Neuronal stem cell (in vitro differentiated cells): ENCODE measurements at regions not wholly inside any gene's neighbourhood (a gene's known extent, or its start where the extent isn't known, plus 50 kb on each side); places are given as distances from the start of the nearest gene placed in this dataset.

Source experiments
- DNase-seq: peaks from one replicate; pipeline ENCODE4 v3.0.0-alpha.2; 2013; ENCODE audit warnings: low spot score
- H2AFZ ChIP-seq: one replicate; pipeline ENCODE4 v1.6.1; 2013; ENCODE audit warnings: mild to moderate bottlenecking, low read length, inconsistent platforms
- H2AK5ac ChIP-seq: 2 replicates; pipeline ENCODE4 v1.6.1; 2013; ENCODE audit warnings: low read depth, mild to moderate bottlenecking, inconsistent platforms, low read length, moderate library complexity, mixed read lengths
- H2BK120ac ChIP-seq: 2 replicates; pipeline ENCODE4 v1.6.1; 2013; ENCODE audit warnings: low read depth, mild to moderate bottlenecking, inconsistent platforms, low read length, moderate library complexity, mixed read lengths
- H2BK12ac ChIP-seq: one replicate; pipeline ENCODE4 v1.6.1; 2013; ENCODE audit warnings: low read length, inconsistent platforms
- H2BK15ac ChIP-seq: 2 replicates; pipeline ENCODE4 v1.6.1; 2013; ENCODE audit warnings: mild to moderate bottlenecking, low read length, inconsistent platforms, mixed read lengths
- H2BK5ac ChIP-seq: one replicate; pipeline ENCODE4 v1.6.1; 2013; ENCODE audit warnings: inconsistent platforms, mild to moderate bottlenecking, low read length, moderate library complexity
- H3K14ac ChIP-seq: one replicate; pipeline ENCODE4 v1.6.1; 2013; ENCODE audit warnings: low read length, inconsistent platforms
- H3K18ac ChIP-seq: 2 replicates; pipeline ENCODE4 v1.6.1; 2013; ENCODE audit warnings: low read length, inconsistent platforms
- H3K23ac ChIP-seq: 2 replicates; pipeline ENCODE4 v1.6.1; 2013; ENCODE audit warnings: low read depth, mild to moderate bottlenecking, mixed read lengths, low read length, inconsistent platforms; ENCODE audit not compliant: poor library complexity
- H3K27ac ChIP-seq: replicated peaks from 3 replicates; pipeline ENCODE4 v1.5.1; 2013; ENCODE audit warnings: low read length, inconsistent platforms
- H3K27me3 ChIP-seq, 3 experiments: 2 replicates each; pipeline ENCODE4 v1.6.1; 2013; ENCODE audit warnings: low read length in 3 of 3, mild to moderate bottlenecking in 2 of 3, inconsistent platforms in 1 of 3, low read depth in 1 of 3, mixed read lengths in 1 of 3, moderate library complexity in 1 of 3; ENCODE audit not compliant: control insufficient read depth in 3 of 3, insufficient read depth in 3 of 3
- H3K36me3 ChIP-seq, 2 donors: replicated peaks in 1 of 2; 2 replicates each; pipeline ENCODE4 v1.6.1; 2013; ENCODE audit warnings: low read length in 2 of 2; ENCODE audit not compliant: control insufficient read depth in 2 of 2, insufficient read depth in 2 of 2
- H3K4ac ChIP-seq: 2 replicates; pipeline ENCODE4 v1.6.1; 2013; ENCODE audit warnings: inconsistent platforms, mild to moderate bottlenecking, low read length, moderate library complexity
- H3K4me1 ChIP-seq, 2 donors: 1 replicate in 1 of 2; 2 replicates in 1 of 2; pipeline ENCODE4 v1.6.1; 2013; ENCODE audit warnings: low read length in 2 of 2, low read depth in 1 of 2; ENCODE audit not compliant: control insufficient read depth in 2 of 2, insufficient read depth in 1 of 2
- H3K4me2 ChIP-seq: one replicate; pipeline ENCODE4 v1.6.1; 2013; ENCODE audit warnings: mild to moderate bottlenecking, low read length, inconsistent platforms; ENCODE audit not compliant: insufficient read depth, poor library complexity, severe bottlenecking
- H3K4me3 ChIP-seq, 2 donors: 2 replicates each; pipeline ENCODE4 v1.5.1; 2013; ENCODE audit warnings: low read length in 2 of 2, mild to moderate bottlenecking in 2 of 2, inconsistent platforms in 1 of 2, moderate library complexity in 1 of 2
- H3K79me1 ChIP-seq: one replicate; pipeline ENCODE4 v1.6.1; 2013; ENCODE audit warnings: low read depth, mild to moderate bottlenecking, inconsistent platforms, low read length, moderate library complexity
- H3K9ac ChIP-seq: one replicate; pipeline ENCODE4 v1.6.1; 2013; ENCODE audit warnings: mild to moderate bottlenecking, low read depth, low read length, inconsistent platforms; ENCODE audit not compliant: poor library complexity
- H3K9me3 ChIP-seq, 2 donors: replicated peaks in 1 of 2; 2 replicates each; pipeline versions ENCODE3 to v1.6.1; 2013; ENCODE audit warnings: low read length in 2 of 2, mild to moderate bottlenecking in 2 of 2, inconsistent platforms in 1 of 2, low read depth in 1 of 2, mixed read lengths in 1 of 2, moderate library complexity in 1 of 2; ENCODE audit not compliant: control insufficient read depth in 2 of 2, insufficient read depth in 1 of 2
- H4K8ac ChIP-seq: one replicate; pipeline ENCODE4 v1.6.1; 2013; ENCODE audit warnings: low read depth, mild to moderate bottlenecking, inconsistent platforms, low read length, moderate library complexity
- H4K91ac ChIP-seq: one replicate; pipeline ENCODE4 v1.6.1; 2013; ENCODE audit warnings: low read length, low read depth, mild to moderate bottlenecking, inconsistent platforms; ENCODE audit not compliant: poor library complexity
- WGBS, 2 donors: extraction: QIAGEN DNeasy Blood & Tissue Kit; methylation state at CpG; one replicate each; pipeline ENCODE4 v1.1.7; 2013; ENCODE audit warnings: missing lambda C conversion rate in 2 of 2, mixed read lengths in 1 of 2; ENCODE audit not compliant: insufficient read length in 2 of 2, insufficient replicate concordance in 1 of 2; ENCODE audit errors: extremely low coverage in 2 of 2; 5-methylcytosine and 5-hydroxymethylcytosine counted together

- no peak overlapping the region for H3K4ac ChIP-seq
- WGBS, 2 donors, result no CpG with 5 or more reads among the region's 4 CpGs
- H3K79me1 ChIP-seq, result no peaks in the 10 kb centered on the region
- no peaks in the 10 kb centered on the region for H3K36me3 ChIP-seq
- H2BK5ac ChIP-seq, result no peak overlapping the region
- no peak overlapping the region for H3K9ac ChIP-seq
- H3K23ac ChIP-seq, result no peak overlapping the region
- no peaks in the 10 kb centered on the region for H3K27me3 ChIP-seq
- H2BK15ac ChIP-seq, result no peak overlapping the region
- no peak overlapping the region for H4K91ac ChIP-seq
- no peak overlapping the region for H4K8ac ChIP-seq
- no peak overlapping the region for H2BK12ac ChIP-seq
- no peak for DNase-seq
- no peak overlapping the region for H3K14ac ChIP-seq
- H3K4me3 ChIP-seq, result no peak overlapping the region
- H3K4me2 ChIP-seq, result no peak overlapping the region
- H2AK5ac ChIP-seq, result no peak overlapping the region
- H3K4me1 ChIP-seq, result peaks cover 4 to 5% of the 10 kb centered on the region in 2 donors
- no peak overlapping the region for H3K27ac ChIP-seq
- no peak overlapping the region for H3K18ac ChIP-seq
- H3K9me3 ChIP-seq, result no peaks in the 10 kb centered on the region
- no peak overlapping the region for H2AFZ ChIP-seq
- H2BK120ac ChIP-seq, result no peak overlapping the region
Measured at GRCh38 chr14:30440961-30441360, 118.0 kb upstream of the G2E3 start.

GRCh38 chr14:30443368-30444007 lies 115.5 kb upstream of the G2E3 start:
- no peak overlapping the region for H3K14ac ChIP-seq
- no peak overlapping the region for H2AK5ac ChIP-seq
- no peaks in the 10 kb centered on the region for H3K79me1 ChIP-seq
- H2BK5ac ChIP-seq, result no peak overlapping the region
- no peak overlapping the region for H4K91ac ChIP-seq
- no peak overlapping the region for H3K23ac ChIP-seq
- DNase-seq, result peak; percentile 45
- no peak overlapping the region for H2BK12ac ChIP-seq
- no CpG with 5 or more reads among the region's 7 CpGs for WGBS, 2 donors
- H3K9me3 ChIP-seq, result no peaks in the 10 kb centered on the region
- no peak overlapping the region for H3K27ac ChIP-seq
- no peak overlapping the region for H3K4me2 ChIP-seq
- no peak overlapping the region for H2BK120ac ChIP-seq
- no peak overlapping the region for H4K8ac ChIP-seq
- no peak overlapping the region for H3K4ac ChIP-seq
- H3K18ac ChIP-seq, result no peak overlapping the region
- no peak overlapping the region for H2BK15ac ChIP-seq
- peaks cover 4 to 9% of the 10 kb centered on the region in 2 donors for H3K4me1 ChIP-seq
- H3K9ac ChIP-seq, result no peak overlapping the region
- H2AFZ ChIP-seq, result no peak overlapping the region
- H3K4me3 ChIP-seq, result no peak overlapping the region
- H3K36me3 ChIP-seq, result no peaks in the 10 kb centered on the region
- peaks cover 0 to 9% (median 0%) of the 10 kb centered on the region in 3 experiments for H3K27me3 ChIP-seq

- Histone ChIP-seq H2BK15ac (no peak overlapping the region), H3K4ac (no peak overlapping the region), H3K79me1 (no peaks in the 10 kb centered on the region), H2AFZ (no peak overlapping the region), H2AK5ac (no peak overlapping the region), H3K36me3 (no peaks in the 10 kb centered on the region), H3K27me3 (peaks cover 0 to 9% (median 0%) of the 10 kb centered on the region in 3 experiments), H3K4me1 (peaks cover 4 to 9% of the 10 kb centered on the region in 2 donors), H3K4me2 (no peak overlapping the region), H3K14ac (no peak overlapping the region), H3K27ac (no peak overlapping the region), H3K9me3 (no peaks in the 10 kb centered on the region), H4K8ac (no peak overlapping the region), H4K91ac (no peak overlapping the region), H3K18ac (no peak overlapping the region), H2BK12ac (no peak overlapping the region), H3K4me3 (no peak overlapping the region), H3K23ac (no peak overlapping the region), H3K9ac (no peak overlapping the region), H2BK5ac (no peak overlapping the region), H2BK120ac (no peak overlapping the region)
- no peak for DNase-seq
- WGBS, 2 donors, result no CpG with 5 or more reads among the region's 1 CpG
Measured at GRCh38 chr14:30444451-30444850, 114.5 kb upstream of the G2E3 start.

GRCh38 chr14:30445011-30445793 lies 113.8 kb upstream of the G2E3 start:
- H3K36me3 ChIP-seq, result no peaks in the 10 kb centered on the region
- H2BK120ac ChIP-seq, result no peak overlapping the region
- no peaks in the 10 kb centered on the region for H3K79me1 ChIP-seq
- H2AK5ac ChIP-seq, result no peak overlapping the region
- no peak overlapping the region for H2BK12ac ChIP-seq
- no peak overlapping the region for H3K18ac ChIP-seq
- H3K9me3 ChIP-seq, result no peaks in the 10 kb centered on the region
- H3K4me3 ChIP-seq, result no peak overlapping the region
- no peak overlapping the region for H3K9ac ChIP-seq
- no peak overlapping the region for H3K27ac ChIP-seq
- H3K27me3 ChIP-seq, result peaks cover 0 to 9% (median 0%) of the 10 kb centered on the region in 3 experiments
- H4K91ac ChIP-seq, result no peak overlapping the region
- no peak overlapping the region for H3K4me2 ChIP-seq
- no peak overlapping the region for H2BK15ac ChIP-seq
- H2BK5ac ChIP-seq, result no peak overlapping the region
- no peak overlapping the region for H4K8ac ChIP-seq
- no peak overlapping the region for H3K23ac ChIP-seq
- H3K4me1 ChIP-seq, result peaks cover 4 to 9% of the 10 kb centered on the region in 2 donors
- no CpG with 5 or more reads among the region's 6 CpGs for WGBS, 2 donors
- no peak overlapping the region for H2AFZ ChIP-seq
- no peak overlapping the region for H3K14ac ChIP-seq
- H3K4ac ChIP-seq, result no peak overlapping the region
- DNase-seq, result peak; percentile 8
